ENCODE measurements at regions not wholly inside any gene's neighbourhood (a gene's known extent, or its start where the extent isn't known, plus 50 kb on each side); places are given as distances from the start of the nearest gene placed in this dataset.
"Not testable (repeated sequence)": the region's sequence is repeated elsewhere in the genome, so short reads cannot be mapped to it uniquely, and the experiment has no call there.

- not testable (repeated sequence) for H3K36me3 ChIP-seq (replicated peaks; ENCODE audit: control insufficient read depth, insufficient read depth, low read length); DNase-seq; H3K27me3 ChIP-seq (ENCODE audit: control insufficient read depth, insufficient read depth, low read length); H3K4me3 ChIP-seq (ENCODE audit: insufficient read depth, low read depth, low read length)
Measured at GRCh38 chr1:143824266-143824665, 147.5 kb downstream of the FAM72C start.

- not testable (repeated sequence) for DNase-seq; H3K36me3 ChIP-seq (replicated peaks; ENCODE audit: control insufficient read depth, insufficient read depth, low read length); H3K27me3 ChIP-seq (ENCODE audit: control insufficient read depth, insufficient read depth, low read length); H3K4me3 ChIP-seq (ENCODE audit: insufficient read depth, low read depth, low read length)
Measured at GRCh38 chr1:143820058-143820457, 151.7 kb downstream of the FAM72C start.

- H3K27me3 ChIP-seq (ENCODE audit: control insufficient read depth, insufficient read depth, low read length); DNase-seq; H3K4me3 ChIP-seq (ENCODE audit: insufficient read depth, low read depth, low read length); H3K36me3 ChIP-seq (replicated peaks; ENCODE audit: control insufficient read depth, insufficient read depth, low read length): not testable (repeated sequence)
Measured at GRCh38 chr1:143816369-143816768, 155.4 kb downstream of the FAM72C start.

GRCh38 chr1:143805374-143805773 lies 166.4 kb downstream of the FAM72C start:
- H3K36me3 ChIP-seq (replicated peaks; ENCODE audit: control insufficient read depth, insufficient read depth, low read length); DNase-seq; H3K4me3 ChIP-seq (ENCODE audit: insufficient read depth, low read depth, low read length); H3K27me3 ChIP-seq (ENCODE audit: control insufficient read depth, insufficient read depth, low read length): not testable (repeated sequence)

GRCh38 chr1:143804707-143805356 lies 167.0 kb downstream of the FAM72C start:
- not testable (repeated sequence) for H3K27me3 ChIP-seq (ENCODE audit: control insufficient read depth, insufficient read depth, low read length); DNase-seq; H3K36me3 ChIP-seq (replicated peaks; ENCODE audit: control insufficient read depth, insufficient read depth, low read length); H3K4me3 ChIP-seq (ENCODE audit: insufficient read depth, low read depth, low read length)

GRCh38 chr1:143803927-143804411 lies 167.8 kb downstream of the FAM72C start:
- DNase-seq; H3K27me3 ChIP-seq (ENCODE audit: control insufficient read depth, insufficient read depth, low read length); H3K36me3 ChIP-seq (replicated peaks; ENCODE audit: control insufficient read depth, insufficient read depth, low read length): not testable (repeated sequence)
- peak overlapping the region; percentile 47 for H3K4me3 ChIP-seq (ENCODE audit: insufficient read depth, low read depth, low read length)

- not testable (repeated sequence) for H3K27me3 ChIP-seq (ENCODE audit: control insufficient read depth, insufficient read depth, low read length); DNase-seq; H3K36me3 ChIP-seq (replicated peaks; ENCODE audit: control insufficient read depth, insufficient read depth, low read length); H3K4me3 ChIP-seq (ENCODE audit: insufficient read depth, low read depth, low read length)
Measured at GRCh38 chr1:143803095-143803494, 168.7 kb downstream of the FAM72C start.

GRCh38 chr1:143799568-143800187 lies 172.1 kb downstream of the FAM72C start:
- H3K4me3 ChIP-seq (ENCODE audit: insufficient read depth, low read depth, low read length); DNase-seq; H3K36me3 ChIP-seq (replicated peaks; ENCODE audit: control insufficient read depth, insufficient read depth, low read length); H3K27me3 ChIP-seq (ENCODE audit: control insufficient read depth, insufficient read depth, low read length): not testable (repeated sequence)

- not testable (repeated sequence) for H3K4me3 ChIP-seq (ENCODE audit: insufficient read depth, low read depth, low read length); H3K36me3 ChIP-seq (replicated peaks; ENCODE audit: control insufficient read depth, insufficient read depth, low read length); H3K27me3 ChIP-seq (ENCODE audit: control insufficient read depth, insufficient read depth, low read length); DNase-seq
Measured at GRCh38 chr1:143796369-143796768, 175.4 kb downstream of the FAM72C start.

GRCh38 chr1:143792047-143792937 lies 179.5 kb downstream of the FAM72C start:
- not testable (repeated sequence) for H3K36me3 ChIP-seq (replicated peaks; ENCODE audit: control insufficient read depth, insufficient read depth, low read length); H3K4me3 ChIP-seq (ENCODE audit: insufficient read depth, low read depth, low read length); DNase-seq; H3K27me3 ChIP-seq (ENCODE audit: control insufficient read depth, insufficient read depth, low read length)

- H3K4me3 ChIP-seq (ENCODE audit: insufficient read depth, low read depth, low read length); H3K27me3 ChIP-seq (ENCODE audit: control insufficient read depth, insufficient read depth, low read length); H3K36me3 ChIP-seq (replicated peaks; ENCODE audit: control insufficient read depth, insufficient read depth, low read length); DNase-seq: not testable (repeated sequence)
Measured at GRCh38 chr1:143786381-143786780, 185.4 kb downstream of the FAM72C start.

- H3K27me3 ChIP-seq (ENCODE audit: control insufficient read depth, insufficient read depth, low read length); H3K4me3 ChIP-seq (ENCODE audit: insufficient read depth, low read depth, low read length); H3K36me3 ChIP-seq (replicated peaks; ENCODE audit: control insufficient read depth, insufficient read depth, low read length); DNase-seq: not testable (repeated sequence)
Measured at GRCh38 chr1:143785883-143786282, 185.9 kb downstream of the FAM72C start.

- not testable (repeated sequence) for H3K4me3 ChIP-seq (ENCODE audit: insufficient read depth, low read depth, low read length); DNase-seq; H3K36me3 ChIP-seq (replicated peaks; ENCODE audit: control insufficient read depth, insufficient read depth, low read length); H3K27me3 ChIP-seq (ENCODE audit: control insufficient read depth, insufficient read depth, low read length)
Measured at GRCh38 chr1:143784239-143784882, 187.4 kb downstream of the FAM72C start.

GRCh38 chr1:143778178-143778577 lies 193.6 kb downstream of the FAM72C start:
- not testable (repeated sequence) for H3K27me3 ChIP-seq (ENCODE audit: control insufficient read depth, insufficient read depth, low read length); H3K4me3 ChIP-seq (ENCODE audit: insufficient read depth, low read depth, low read length); H3K36me3 ChIP-seq (replicated peaks; ENCODE audit: control insufficient read depth, insufficient read depth, low read length); DNase-seq

All from H7 (cell line).